ENCODE measurements at regions not wholly inside any gene's neighbourhood (a gene's known extent, or its start where the extent isn't known, plus 50 kb on each side); places are given as distances from the start of the nearest gene placed in this dataset.

GRCh38 chr4:180805101-180805500, 1438.1 kb upstream of the TENM3 start:
- DNase-seq: no peak

GRCh38 chr4:180808862-180809261, 1434.3 kb upstream of the TENM3 start:
- no peak for DNase-seq

- no peak for DNase-seq
Measured at GRCh38 chr4:180809439-180809838, 1433.8 kb upstream of the TENM3 start.

- DNase-seq: no peak
Measured at GRCh38 chr4:180810581-180810980, 1432.6 kb upstream of the TENM3 start.

- DNase-seq: no peak
Measured at GRCh38 chr4:180811556-180811955, 1431.6 kb upstream of the TENM3 start.

GRCh38 chr4:180812783-180813182, 1430.4 kb upstream of the TENM3 start:
- DNase-seq: no peak

- DNase-seq: no peak
Measured at GRCh38 chr4:180814875-180815417, 1428.3 kb upstream of the TENM3 start.

GRCh38 chr4:180817529-180817928, 1425.7 kb upstream of the TENM3 start:
- DNase-seq: no peak

- DNase-seq: no peak
Measured at GRCh38 chr4:180823108-180823507, 1420.1 kb upstream of the TENM3 start.

- no peak for DNase-seq
Measured at GRCh38 chr4:180827232-180828009, 1415.8 kb upstream of the TENM3 start.

- DNase-seq: no peak
Measured at GRCh38 chr4:180828455-180829018, 1414.7 kb upstream of the TENM3 start.

GRCh38 chr4:180832073-180832472, 1411.1 kb upstream of the TENM3 start:
- DNase-seq: no peak

- no peak for DNase-seq
Measured at GRCh38 chr4:180840142-180840541, 1403.1 kb upstream of the TENM3 start.

- DNase-seq: no peak
Measured at GRCh38 chr4:180850318-180850940, 1392.8 kb upstream of the TENM3 start.

- DNase-seq: no peak
Measured at GRCh38 chr4:180852738-180853137, 1390.5 kb upstream of the TENM3 start.

- no peak for DNase-seq
Measured at GRCh38 chr4:180855184-180855583, 1388.0 kb upstream of the TENM3 start.

GRCh38 chr4:180860089-180860720, 1383.0 kb upstream of the TENM3 start:
- no peak for DNase-seq

- no peak for DNase-seq
Measured at GRCh38 chr4:180861651-180862050, 1381.6 kb upstream of the TENM3 start.

- no peak for DNase-seq
Measured at GRCh38 chr4:180866933-180867643, 1376.1 kb upstream of the TENM3 start.

- DNase-seq: no peak
Measured at GRCh38 chr4:180870623-180871022, 1372.6 kb upstream of the TENM3 start.

- DNase-seq: no peak
Measured at GRCh38 chr4:180898305-180898704, 1344.9 kb upstream of the TENM3 start.

GRCh38 chr4:180900781-180901180, 1342.4 kb upstream of the TENM3 start:
- no peak for DNase-seq

GRCh38 chr4:180909279-180909678, 1333.9 kb upstream of the TENM3 start:
- no peak for DNase-seq

All from activated T-cell treated with anti-CD3 and anti-CD28 coated beads for 4 hours (primary cell).